ENCODE measurements at regions not wholly inside any gene's neighbourhood (a gene's known extent, or its start where the extent isn't known, plus 50 kb on each side); places are given as distances from the start of the nearest gene placed in this dataset.

GRCh38 chr3:78287085-78287484, 1247.2 kb downstream of the ROBO2 start:
- TF ChIP-seq POLR2A (IDR thresholded peaks at IDR 0.05) (no peak), CTCF (IDR thresholded peaks at IDR 0.05) (no peak)

All from adrenal gland (tissue), 5 donors.